AG04450 (cell line): ENCODE measurements at regions not wholly inside any gene's neighbourhood (a gene's known extent, or its start where the extent isn't known, plus 50 kb on each side); places are given as distances from the start of the nearest gene placed in this dataset.

Experiments
- CTCF ChIA-PET: fragments of 300-600, 350-600 bp; formaldehyde crosslinking; extraction: SDS; loops from one replicate; lab custom pipeline; 2022; ENCODE audit warnings: antibody characterized with exemption, inconsistent platforms; lab: Charles Lee
- POLR2A ChIA-PET: fragments of 350-600 bp; formaldehyde crosslinking; extraction: SDS; loops from one replicate; lab custom pipeline; 2021; ENCODE audit warnings: antibody characterized with exemption, inconsistent platforms; lab: Yijun Ruan, JAX
- DNase-seq: peaks from one replicate; pipeline ENCODE4 v3.0.0-alpha.2; 2011; ENCODE audit warnings: low read depth, low spot score
- H3K27ac ChIP-seq: one replicate; pipeline ENCODE4 v1.5.1; 2012; ENCODE audit warnings: low read depth, low read length, control low read depth
- H3K27me3 ChIP-seq: one replicate; pipeline ENCODE4 v1.6.0; 2012; ENCODE audit warnings: low read length; ENCODE audit not compliant: control insufficient read depth, insufficient read depth
- H3K4me3 ChIP-seq: 2 replicates; pipeline ENCODE4 v1.5.1; 2011; ENCODE audit warnings: mild to moderate bottlenecking, low read depth, low read length, control low read depth
- H3K9me3 ChIP-seq: 2 replicates; pipeline ENCODE4 v1.5.1; 2012; ENCODE audit warnings: low read length; ENCODE audit not compliant: control insufficient read depth, insufficient read depth
- TF ChIP-seq, protein P1 (sequence below): IDR thresholded peaks from 2 replicates; pipeline ENCODE4 v1.5.1; 2011; ENCODE audit warnings: low read depth, low read length, control low read depth, inconsistent platforms

DNA sequence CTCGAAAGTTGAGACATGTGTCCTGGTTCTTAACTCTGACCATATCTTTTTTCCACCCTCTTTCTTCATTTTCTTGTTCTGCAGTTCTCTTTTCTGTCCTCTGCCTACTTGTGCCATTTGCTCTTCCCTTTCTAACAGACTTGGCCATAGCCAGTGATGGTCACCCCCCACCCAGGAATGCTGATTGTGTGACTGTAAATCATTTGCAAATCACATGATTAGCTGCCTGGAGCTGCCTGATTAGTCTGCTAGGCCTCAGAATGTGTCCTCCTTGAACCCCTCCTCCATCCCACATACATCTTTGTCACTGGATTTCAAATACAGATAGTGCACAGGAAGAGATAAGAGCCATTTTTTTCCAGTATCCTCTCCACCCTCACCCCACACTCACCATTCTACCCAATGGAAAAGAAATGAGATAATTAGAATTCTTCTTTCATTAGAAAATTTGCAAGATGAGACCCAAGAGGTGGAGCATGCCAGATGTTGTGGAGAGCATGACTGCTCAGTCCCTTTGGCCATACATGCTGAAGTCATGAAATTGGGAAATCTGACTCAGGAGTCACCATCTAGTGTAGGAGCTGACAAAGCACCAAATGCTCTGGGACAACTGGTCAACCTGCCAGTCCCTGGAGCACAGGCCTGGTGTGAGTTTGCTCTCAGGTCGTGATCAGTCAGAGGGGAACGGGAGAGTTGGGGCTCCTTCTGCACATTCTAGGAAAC lies 538.2 kb downstream of the CCDC171 start:
- POLR2A ChIA-PET = no interaction called here

DNA sequence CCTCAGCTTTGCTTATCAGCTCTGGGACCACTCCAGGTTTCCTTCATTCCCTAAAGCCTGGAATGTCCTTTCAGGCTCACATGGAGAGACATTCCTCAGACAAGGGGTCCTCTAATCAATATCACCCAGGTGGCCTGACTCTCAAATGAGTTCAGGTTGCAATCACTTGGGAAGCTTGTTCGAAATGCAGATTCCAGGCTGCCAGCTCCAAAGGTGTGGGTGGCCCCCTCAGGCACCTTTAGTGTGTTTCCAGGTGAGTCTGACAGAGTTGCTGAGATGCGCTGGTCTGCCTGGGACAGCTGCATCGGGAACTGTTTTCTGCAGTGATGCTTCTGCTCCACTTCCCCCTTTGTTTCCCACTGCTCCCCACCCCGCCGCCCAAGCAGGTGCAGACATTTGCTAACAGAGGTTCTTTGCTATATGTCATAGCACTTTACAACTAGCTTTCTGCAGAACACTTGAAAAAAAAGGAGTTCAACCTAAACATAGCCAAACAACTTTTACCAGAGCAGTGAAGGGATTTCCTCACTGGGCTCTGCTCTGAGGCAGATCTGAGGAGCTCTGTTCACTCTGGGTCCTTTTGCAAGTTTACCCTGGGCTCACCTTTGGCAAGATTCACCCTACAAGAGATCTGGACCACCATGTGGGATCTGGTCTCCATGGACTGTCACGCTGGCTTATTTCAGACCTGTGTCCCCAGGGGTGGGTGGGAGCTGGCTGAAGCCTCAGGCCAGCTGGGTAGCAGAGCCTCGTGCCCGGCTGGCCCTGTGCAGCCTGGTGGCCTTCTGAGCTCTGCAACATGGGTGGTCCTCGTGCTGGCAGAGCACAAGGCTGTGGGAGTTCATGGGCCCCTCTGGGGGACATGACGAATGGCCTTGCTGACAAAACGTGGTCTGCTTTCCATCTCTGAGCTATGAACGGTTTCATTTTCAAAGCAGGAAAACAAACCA lies 539.6 kb downstream of the CCDC171 start:
- Histone ChIP-seq H3K27me3 (no peaks in the 10 kb centered on the region), H3K9me3 (no peaks in the 10 kb centered on the region), H3K4me3 (no peak overlapping the region), H3K27ac (no peak overlapping the region)
- TF ChIP-seq, protein P1, sequence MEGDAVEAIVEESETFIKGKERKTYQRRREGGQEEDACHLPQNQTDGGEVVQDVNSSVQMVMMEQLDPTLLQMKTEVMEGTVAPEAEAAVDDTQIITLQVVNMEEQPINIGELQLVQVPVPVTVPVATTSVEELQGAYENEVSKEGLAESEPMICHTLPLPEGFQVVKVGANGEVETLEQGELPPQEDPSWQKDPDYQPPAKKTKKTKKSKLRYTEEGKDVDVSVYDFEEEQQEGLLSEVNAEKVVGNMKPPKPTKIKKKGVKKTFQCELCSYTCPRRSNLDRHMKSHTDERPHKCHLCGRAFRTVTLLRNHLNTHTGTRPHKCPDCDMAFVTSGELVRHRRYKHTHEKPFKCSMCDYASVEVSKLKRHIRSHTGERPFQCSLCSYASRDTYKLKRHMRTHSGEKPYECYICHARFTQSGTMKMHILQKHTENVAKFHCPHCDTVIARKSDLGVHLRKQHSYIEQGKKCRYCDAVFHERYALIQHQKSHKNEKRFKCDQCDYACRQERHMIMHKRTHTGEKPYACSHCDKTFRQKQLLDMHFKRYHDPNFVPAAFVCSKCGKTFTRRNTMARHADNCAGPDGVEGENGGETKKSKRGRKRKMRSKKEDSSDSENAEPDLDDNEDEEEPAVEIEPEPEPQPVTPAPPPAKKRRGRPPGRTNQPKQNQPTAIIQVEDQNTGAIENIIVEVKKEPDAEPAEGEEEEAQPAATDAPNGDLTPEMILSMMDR = no peak
- no peak for DNase-seq
- ChIA-PET CTCF (interaction anchor here (0.5 to 1.0 kb wide), 2 partner anchors 10 to 54 kb away, joined by 3 to 7 read pairs; no protein-coding TSS in a partner anchor), POLR2A (interaction anchor here (0.7 kb wide), 1 partner anchor 89 kb away, joined by 7 read pairs; no protein-coding TSS in a partner anchor)

More for the DNA sequence above, 538.2 kb downstream of the CCDC171 start:
- Histone ChIP-seq H3K4me3 (no peak overlapping the region), H3K27me3 (no peaks in the 10 kb centered on the region), H3K27ac (no peak overlapping the region), H3K9me3 (no peaks in the 10 kb centered on the region)
- CTCF ChIA-PET = no interaction called here
- no peak for DNase-seq
- TF ChIP-seq, protein P1 = no peak

DNA sequence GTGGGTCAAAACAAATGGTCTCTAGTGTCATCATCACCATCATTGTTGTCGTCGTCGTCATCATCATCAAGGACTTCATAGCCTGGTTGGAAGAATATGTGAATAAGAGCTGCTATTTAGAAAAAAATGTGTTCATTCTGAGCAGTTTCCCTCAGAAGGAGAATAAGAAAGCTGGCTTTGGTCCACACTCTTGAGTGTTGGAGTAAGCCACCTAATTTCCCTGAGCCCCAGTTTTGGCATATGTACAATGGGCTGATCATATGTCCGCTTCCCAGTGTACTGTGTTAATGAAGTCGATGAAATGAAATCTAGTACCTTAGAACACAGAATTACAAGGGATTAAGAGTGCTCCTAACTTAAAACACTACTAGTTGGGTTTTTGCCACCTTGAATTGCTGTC lies 545.5 kb downstream of the CCDC171 start:
- ChIA-PET POLR2A (no interaction called here), CTCF (no interaction called here)
- no peaks in the 10 kb centered on the region for H3K9me3 ChIP-seq
- TF ChIP-seq, protein P1 = no peak
- DNase-seq = no peak
- no peak overlapping the region for H3K4me3 ChIP-seq
- H3K27ac ChIP-seq = no peak overlapping the region
- no peaks in the 10 kb centered on the region for H3K27me3 ChIP-seq

DNA sequence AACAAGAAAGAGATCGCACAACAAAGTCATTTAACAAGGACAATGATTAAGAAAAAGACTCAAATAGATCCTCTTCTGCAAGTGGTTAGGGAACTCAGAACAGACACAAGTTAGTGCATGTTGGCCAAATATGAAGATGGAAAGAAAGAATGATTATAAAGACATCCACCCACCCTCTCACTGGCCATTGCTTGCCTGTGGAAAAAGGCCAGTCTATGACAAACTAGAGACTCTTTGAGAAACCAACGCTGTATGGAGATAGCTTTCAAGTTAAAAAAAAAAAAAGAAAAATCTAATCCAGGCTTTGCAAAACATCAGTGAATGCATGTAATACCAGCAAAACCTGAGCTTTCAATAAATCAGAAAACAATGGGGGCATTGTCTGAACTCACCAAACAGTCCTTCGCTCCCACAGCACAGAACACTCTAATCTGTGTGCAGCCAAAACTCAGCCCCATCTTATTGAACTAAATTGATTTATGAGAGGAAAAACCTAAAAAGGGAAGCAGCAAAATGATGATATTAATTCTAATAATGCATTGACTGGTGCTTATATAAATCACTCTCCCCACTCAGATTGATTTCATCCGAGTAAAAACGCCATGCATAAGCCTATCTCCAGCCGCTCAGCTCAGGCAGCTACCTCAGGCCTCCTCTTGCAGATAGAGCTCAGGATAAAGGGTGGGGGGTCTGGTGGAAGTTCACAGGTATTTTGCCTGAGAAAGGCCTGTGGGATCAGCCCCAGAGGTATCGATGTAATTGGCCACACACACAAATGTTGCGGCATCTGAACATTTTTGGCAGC lies 547.1 kb downstream of the CCDC171 start:
- DNase-seq = no peak
- Histone ChIP-seq H3K9me3 (no peaks in the 10 kb centered on the region), H3K27me3 (no peaks in the 10 kb centered on the region), H3K4me3 (no peak overlapping the region), H3K27ac (no peak overlapping the region)
- ChIA-PET POLR2A (no interaction called here), CTCF (no interaction called here)
- TF ChIP-seq, protein P1 = no peak
